ENCODE measurements at regions not wholly inside any gene's neighbourhood (a gene's known extent, or its start where the extent isn't known, plus 50 kb on each side); places are given as distances from the start of the nearest gene placed in this dataset.

DNA sequence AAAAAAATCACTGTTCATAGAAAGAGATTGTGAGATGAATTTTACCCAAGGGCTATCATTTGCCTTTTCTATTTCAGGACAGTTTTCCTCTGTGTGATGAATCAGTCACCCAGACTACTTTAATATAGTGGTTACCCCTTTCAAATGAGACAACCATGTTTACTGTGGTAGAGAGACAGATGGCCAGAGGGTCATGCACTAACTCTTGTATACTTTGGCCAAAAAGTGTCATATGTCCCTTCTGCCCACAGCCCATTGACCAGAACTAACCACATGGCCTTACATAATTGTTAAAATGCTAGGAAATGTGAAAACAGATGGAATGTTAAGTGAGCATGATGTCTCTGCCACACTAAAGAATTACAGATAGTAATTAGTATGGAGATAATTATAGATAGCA lies 498.7 kb downstream of the DACH1 start:
- Mint-ChIP-seq H3K4me1 (ENCODE audit: low read depth, unreplicated experiment) (no peaks in the 10 kb centered on the region), H3K4me3 (ENCODE audit: low read depth, unreplicated experiment) (no peak overlapping the region), H3K9me3 (ENCODE audit: low read depth, unreplicated experiment) (no peaks in the 10 kb centered on the region), H3K27me3 (ENCODE audit: unreplicated experiment) (no peaks in the 10 kb centered on the region), H3K27ac (ENCODE audit: unreplicated experiment) (no peak overlapping the region), H3K36me3 (ENCODE audit: insufficient read depth, unreplicated experiment) (no peaks in the 10 kb centered on the region)
- DNase-seq, result no peak
- BruUV-seq (replicated peaks), result no TSS peak
- TF ChIP-seq, protein P1, sequence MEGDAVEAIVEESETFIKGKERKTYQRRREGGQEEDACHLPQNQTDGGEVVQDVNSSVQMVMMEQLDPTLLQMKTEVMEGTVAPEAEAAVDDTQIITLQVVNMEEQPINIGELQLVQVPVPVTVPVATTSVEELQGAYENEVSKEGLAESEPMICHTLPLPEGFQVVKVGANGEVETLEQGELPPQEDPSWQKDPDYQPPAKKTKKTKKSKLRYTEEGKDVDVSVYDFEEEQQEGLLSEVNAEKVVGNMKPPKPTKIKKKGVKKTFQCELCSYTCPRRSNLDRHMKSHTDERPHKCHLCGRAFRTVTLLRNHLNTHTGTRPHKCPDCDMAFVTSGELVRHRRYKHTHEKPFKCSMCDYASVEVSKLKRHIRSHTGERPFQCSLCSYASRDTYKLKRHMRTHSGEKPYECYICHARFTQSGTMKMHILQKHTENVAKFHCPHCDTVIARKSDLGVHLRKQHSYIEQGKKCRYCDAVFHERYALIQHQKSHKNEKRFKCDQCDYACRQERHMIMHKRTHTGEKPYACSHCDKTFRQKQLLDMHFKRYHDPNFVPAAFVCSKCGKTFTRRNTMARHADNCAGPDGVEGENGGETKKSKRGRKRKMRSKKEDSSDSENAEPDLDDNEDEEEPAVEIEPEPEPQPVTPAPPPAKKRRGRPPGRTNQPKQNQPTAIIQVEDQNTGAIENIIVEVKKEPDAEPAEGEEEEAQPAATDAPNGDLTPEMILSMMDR (IDR thresholded peaks at IDR 0.05; ENCODE audit: unreplicated experiment), result no peak
- CTCF ChIA-PET, result interaction anchor here (0.6 kb wide), 1 partner anchor 102 kb away, joined by 3 read pairs; no protein-coding TSS in a partner anchor
- intact Hi-C loops (cut with micrococcal nuclease; ENCODE audit: unreplicated experiment), result no loop called here

DNA sequence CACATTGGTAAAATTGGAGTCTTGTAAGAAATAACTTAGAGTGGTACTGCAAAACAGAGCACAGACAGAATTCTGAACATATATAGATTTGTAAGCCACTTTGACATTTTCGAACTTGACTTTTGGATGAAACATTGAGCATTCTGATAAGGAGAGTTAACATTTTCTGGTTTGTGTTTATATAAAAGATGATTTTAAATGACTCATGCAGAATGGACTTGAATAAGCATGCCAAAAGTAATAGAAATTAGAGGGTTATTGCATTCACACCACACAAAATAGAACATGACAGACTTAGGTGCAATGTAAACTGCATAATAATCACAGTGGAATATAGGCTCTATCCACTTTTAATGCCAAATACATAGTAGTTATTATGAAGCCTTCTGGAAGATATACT lies 507.0 kb downstream of the DACH1 start:
- DNase-seq, result no peak
- Mint-ChIP-seq H3K36me3 (ENCODE audit: insufficient read depth, unreplicated experiment) (peaks cover 4% of the 10 kb centered on the region), H3K4me3 (ENCODE audit: low read depth, unreplicated experiment) (no peak overlapping the region), H3K27me3 (ENCODE audit: unreplicated experiment) (no peaks in the 10 kb centered on the region), H3K27ac (ENCODE audit: unreplicated experiment) (no peak overlapping the region), H3K9me3 (ENCODE audit: low read depth, unreplicated experiment) (no peaks in the 10 kb centered on the region), H3K4me1 (ENCODE audit: low read depth, unreplicated experiment) (peaks cover 15% of the 10 kb centered on the region)
- TF ChIP-seq, protein P1 (IDR thresholded peaks at IDR 0.05; ENCODE audit: unreplicated experiment), result no peak
- no TSS peak for BruUV-seq (replicated peaks)
- CTCF ChIA-PET, result no interaction called here
- intact Hi-C loops (cut with micrococcal nuclease; ENCODE audit: unreplicated experiment), result no loop called here

DNA sequence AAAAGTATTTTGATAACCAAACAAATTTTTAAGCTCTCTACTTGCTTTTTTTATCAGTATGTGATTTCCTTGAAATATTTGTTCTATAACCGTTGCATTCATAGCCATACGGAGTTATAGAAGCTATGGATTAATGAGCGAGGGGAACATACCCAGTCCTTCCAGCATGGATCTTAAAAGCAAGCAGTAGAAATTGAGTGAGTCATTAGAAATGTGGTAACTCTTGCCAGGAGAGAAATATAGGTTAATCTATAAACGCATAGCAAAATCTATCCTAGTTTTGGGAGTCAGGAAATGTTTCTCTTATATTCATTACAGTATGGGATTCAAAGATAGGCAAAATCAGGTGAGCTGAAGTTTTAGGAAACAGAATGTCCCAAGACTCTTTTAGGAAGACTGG lies 507.4 kb downstream of the DACH1 start:
- Mint-ChIP-seq H3K4me1 (ENCODE audit: low read depth, unreplicated experiment) (peaks cover 15% of the 10 kb centered on the region), H3K27me3 (ENCODE audit: unreplicated experiment) (no peaks in the 10 kb centered on the region), H3K4me3 (ENCODE audit: low read depth, unreplicated experiment) (no peak overlapping the region), H3K9me3 (ENCODE audit: low read depth, unreplicated experiment) (no peaks in the 10 kb centered on the region), H3K36me3 (ENCODE audit: insufficient read depth, unreplicated experiment) (peaks cover 4% of the 10 kb centered on the region), H3K27ac (ENCODE audit: unreplicated experiment) (no peak overlapping the region)
- TF ChIP-seq, protein P1 (IDR thresholded peaks at IDR 0.05; ENCODE audit: unreplicated experiment), result no peak
- intact Hi-C loops (cut with micrococcal nuclease; ENCODE audit: unreplicated experiment), result no loop called here
- CTCF ChIA-PET, result no interaction called here
- no TSS peak for BruUV-seq (replicated peaks)
- no peak for DNase-seq

DNA sequence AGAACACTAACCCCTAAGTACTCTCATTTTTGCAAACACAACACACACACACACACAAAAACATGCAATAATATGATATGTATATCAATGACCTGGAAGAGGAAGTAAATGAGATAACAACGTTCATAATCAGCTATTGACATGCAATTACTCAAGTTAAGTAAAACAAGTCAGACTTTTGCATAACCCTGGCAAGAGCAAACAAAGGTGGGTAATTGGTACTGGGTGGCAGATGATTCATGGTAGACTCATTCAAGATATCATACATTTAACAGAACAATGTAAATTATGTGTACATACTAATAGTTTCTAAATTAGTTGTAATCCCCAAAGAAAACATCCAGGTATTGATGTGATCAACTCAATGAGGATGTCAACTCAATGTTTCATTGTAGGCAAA lies 508.8 kb downstream of the DACH1 start:
- peaks cover 4% of the 10 kb centered on the region for H3K36me3 Mint-ChIP-seq (ENCODE audit: insufficient read depth, unreplicated experiment)
- H3K9me3 Mint-ChIP-seq (ENCODE audit: low read depth, unreplicated experiment), result no peaks in the 10 kb centered on the region
- intact Hi-C loops (cut with micrococcal nuclease; ENCODE audit: unreplicated experiment), result no loop called here
- no peak overlapping the region for H3K4me3 Mint-ChIP-seq (ENCODE audit: low read depth, unreplicated experiment)
- peaks cover 15% of the 10 kb centered on the region for H3K4me1 Mint-ChIP-seq (ENCODE audit: low read depth, unreplicated experiment)
- CTCF ChIA-PET, result no interaction called here
- TF ChIP-seq, protein P1 (IDR thresholded peaks at IDR 0.05; ENCODE audit: unreplicated experiment), result no peak
- peak; percentile 1 for DNase-seq
- no peak overlapping the region for H3K27ac Mint-ChIP-seq (ENCODE audit: unreplicated experiment)
- BruUV-seq (replicated peaks), result no TSS peak
- H3K27me3 Mint-ChIP-seq (ENCODE audit: unreplicated experiment), result no peaks in the 10 kb centered on the region

Measured in Calu3 (cell line).